Right atrium auricular region (tissue), 2 donors: ENCODE measurements at regions not wholly inside any gene's neighbourhood (a gene's known extent, or its start where the extent isn't known, plus 50 kb on each side); places are given as distances from the start of the nearest gene placed in this dataset.

ENCODE experiments used
- DNase-seq: peaks from one replicate; pipeline ENCODE4 v3.0.0-alpha.2; 2019; ENCODE audit warnings: low spot score
- H3K27ac ChIP-seq, 2 donors: fragments of 200-600 bp; sonication (generic); 1 replicate in 1 of 2; 2 replicates in 1 of 2; pipeline ENCODE4 v1.5.1; 2016 to 2019
- H3K27me3 ChIP-seq, 2 donors: fragments of 200-600 bp; sonication (generic); one replicate each; pipeline versions ENCODE4 v1.5.1 to v1.6.0; 2017 to 2019
- H3K36me3 ChIP-seq: fragments of 200-600 bp; sonication (generic); one replicate; pipeline ENCODE4 v1.5.1; 2016
- H3K4me1 ChIP-seq, 2 donors: fragments of 200-600 bp; sonication (generic); one replicate each; pipeline versions ENCODE4 v1.5.1 to v1.6.0; 2017 to 2019
- H3K4me3 ChIP-seq, 2 donors: fragments of 200-600 bp; sonication (generic); 1 replicate in 1 of 2; 2 replicates in 1 of 2; pipeline ENCODE4 v1.5.1; 2017 to 2019; ENCODE audit warnings: mild to moderate bottlenecking in 1 of 2, moderate library complexity in 1 of 2
- H3K9me3 ChIP-seq, 2 donors: fragments of 200-600 bp; sonication (generic); one replicate each; pipeline ENCODE4 v1.5.1; 2019
- TF ChIP-seq, protein P1 (sequence below), 2 donors: fragments of 200-600 bp; sonication (generic); IDR thresholded peaks; one replicate each; pipeline ENCODE4 v1.5.1; 2019; ENCODE audit warnings: antibody characterized with exemption in 2 of 2

DNA sequence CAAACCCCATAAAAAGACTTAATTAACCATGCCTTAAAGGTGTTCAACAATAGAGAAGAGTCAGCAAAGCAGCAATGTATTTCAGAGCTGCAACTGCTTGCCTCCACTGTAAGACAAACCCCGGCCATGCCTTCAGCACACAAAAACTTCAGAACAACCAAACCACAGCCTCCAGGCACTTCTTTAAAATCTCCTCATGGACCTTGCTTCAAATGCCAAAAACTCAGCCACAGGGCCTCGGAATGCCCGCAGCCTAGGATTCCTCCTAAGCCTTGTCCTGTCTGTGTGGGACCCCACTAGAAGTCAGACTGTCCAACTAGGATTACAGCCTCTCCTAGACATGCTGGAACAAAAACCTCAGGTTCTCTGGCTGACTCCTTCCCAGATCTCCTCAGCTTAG is 208.1 kb upstream of the DUSP10 start:
- Histone ChIP-seq H3K27ac (no peak overlapping the region), H3K4me3 (no peak overlapping the region), H3K4me1 (no peaks in the 10 kb centered on the region), H3K9me3 (no peaks in the 10 kb centered on the region), H3K36me3 (no peaks in the 10 kb centered on the region), H3K27me3 (no peaks in the 10 kb centered on the region)
- DNase-seq = no peak
- TF ChIP-seq, protein P1, sequence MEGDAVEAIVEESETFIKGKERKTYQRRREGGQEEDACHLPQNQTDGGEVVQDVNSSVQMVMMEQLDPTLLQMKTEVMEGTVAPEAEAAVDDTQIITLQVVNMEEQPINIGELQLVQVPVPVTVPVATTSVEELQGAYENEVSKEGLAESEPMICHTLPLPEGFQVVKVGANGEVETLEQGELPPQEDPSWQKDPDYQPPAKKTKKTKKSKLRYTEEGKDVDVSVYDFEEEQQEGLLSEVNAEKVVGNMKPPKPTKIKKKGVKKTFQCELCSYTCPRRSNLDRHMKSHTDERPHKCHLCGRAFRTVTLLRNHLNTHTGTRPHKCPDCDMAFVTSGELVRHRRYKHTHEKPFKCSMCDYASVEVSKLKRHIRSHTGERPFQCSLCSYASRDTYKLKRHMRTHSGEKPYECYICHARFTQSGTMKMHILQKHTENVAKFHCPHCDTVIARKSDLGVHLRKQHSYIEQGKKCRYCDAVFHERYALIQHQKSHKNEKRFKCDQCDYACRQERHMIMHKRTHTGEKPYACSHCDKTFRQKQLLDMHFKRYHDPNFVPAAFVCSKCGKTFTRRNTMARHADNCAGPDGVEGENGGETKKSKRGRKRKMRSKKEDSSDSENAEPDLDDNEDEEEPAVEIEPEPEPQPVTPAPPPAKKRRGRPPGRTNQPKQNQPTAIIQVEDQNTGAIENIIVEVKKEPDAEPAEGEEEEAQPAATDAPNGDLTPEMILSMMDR (IDR thresholded peaks at IDR 0.05) = no peak

DNA sequence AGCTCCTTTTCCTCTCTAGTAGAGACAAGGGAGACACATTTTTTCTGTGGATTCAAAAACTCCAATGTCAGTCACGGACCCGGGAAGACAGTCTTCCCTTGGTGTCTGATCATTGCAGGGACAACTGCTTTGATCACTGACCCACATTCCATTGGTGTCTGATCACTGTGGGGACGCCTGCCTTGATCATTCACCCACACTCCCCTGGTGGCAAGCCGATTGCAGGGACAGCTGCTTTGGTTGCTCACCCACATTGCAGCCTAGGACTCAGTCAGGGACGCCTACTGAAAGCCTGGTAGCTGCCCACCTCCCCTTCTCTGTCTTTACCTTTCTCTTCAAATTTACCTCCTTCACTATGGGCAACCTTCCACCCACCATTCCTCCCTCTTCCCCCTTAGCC is 206.6 kb upstream of the DUSP10 start:
- no peak for DNase-seq
- Histone ChIP-seq H3K27ac (no peak overlapping the region), H3K36me3 (no peaks in the 10 kb centered on the region), H3K4me3 (no peak overlapping the region), H3K9me3 (no peaks in the 10 kb centered on the region), H3K27me3 (no peaks in the 10 kb centered on the region), H3K4me1 (no peaks in the 10 kb centered on the region)
- TF ChIP-seq, protein P1 (IDR thresholded peaks at IDR 0.05) = no peak

DNA sequence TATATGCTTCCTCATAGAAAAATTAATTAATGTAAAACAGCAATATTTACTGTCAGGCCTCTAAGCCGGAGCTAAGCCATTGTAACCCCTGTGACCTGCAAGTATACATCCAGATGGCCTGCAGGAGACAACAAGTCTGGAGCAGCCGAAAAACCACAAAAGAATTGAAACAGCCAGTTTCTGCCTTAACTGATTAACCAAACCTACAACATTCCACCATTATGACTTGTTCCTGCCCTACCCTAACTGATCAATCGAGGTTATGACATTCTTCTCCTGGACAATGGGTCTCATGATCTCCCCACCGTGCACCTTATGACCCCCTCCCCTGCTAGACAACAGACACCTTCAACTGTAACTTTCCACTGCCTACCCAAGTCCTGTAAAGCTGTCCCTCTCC is 205.8 kb upstream of the DUSP10 start:
- Histone ChIP-seq H3K27ac (no peak overlapping the region), H3K4me1 (no peaks in the 10 kb centered on the region), H3K9me3 (no peaks in the 10 kb centered on the region), H3K4me3 (no peak overlapping the region), H3K27me3 (no peaks in the 10 kb centered on the region), H3K36me3 (no peaks in the 10 kb centered on the region)
- TF ChIP-seq, protein P1 (IDR thresholded peaks at IDR 0.05) = no peak
- no peak for DNase-seq

DNA sequence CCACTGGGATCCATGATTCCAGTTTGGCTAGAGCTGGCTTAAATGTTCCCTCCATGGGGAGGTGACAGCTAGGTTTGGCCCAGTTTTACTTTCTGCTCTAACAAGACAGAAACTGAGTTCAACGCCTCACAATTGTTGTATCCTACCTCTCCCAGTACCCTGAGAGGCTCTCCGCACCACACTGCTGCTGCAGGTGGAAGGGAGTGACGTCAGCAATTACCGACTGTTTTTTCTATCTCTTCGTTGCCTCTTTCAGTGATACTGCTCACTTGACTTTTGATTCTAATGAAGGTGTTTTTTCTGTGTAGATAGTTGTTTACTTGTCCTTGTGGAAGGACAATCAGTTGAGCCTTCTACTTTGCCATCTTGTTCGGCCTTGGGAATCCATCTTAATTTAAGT is 204.9 kb upstream of the DUSP10 start:
- Histone ChIP-seq H3K9me3 (no peaks in the 10 kb centered on the region), H3K4me1 (no peaks in the 10 kb centered on the region), H3K27ac (no peak overlapping the region), H3K4me3 (no peak overlapping the region), H3K36me3 (no peaks in the 10 kb centered on the region), H3K27me3 (no peaks in the 10 kb centered on the region)
- DNase-seq = no peak
- TF ChIP-seq, protein P1 (IDR thresholded peaks at IDR 0.05) = no peak

DNA sequence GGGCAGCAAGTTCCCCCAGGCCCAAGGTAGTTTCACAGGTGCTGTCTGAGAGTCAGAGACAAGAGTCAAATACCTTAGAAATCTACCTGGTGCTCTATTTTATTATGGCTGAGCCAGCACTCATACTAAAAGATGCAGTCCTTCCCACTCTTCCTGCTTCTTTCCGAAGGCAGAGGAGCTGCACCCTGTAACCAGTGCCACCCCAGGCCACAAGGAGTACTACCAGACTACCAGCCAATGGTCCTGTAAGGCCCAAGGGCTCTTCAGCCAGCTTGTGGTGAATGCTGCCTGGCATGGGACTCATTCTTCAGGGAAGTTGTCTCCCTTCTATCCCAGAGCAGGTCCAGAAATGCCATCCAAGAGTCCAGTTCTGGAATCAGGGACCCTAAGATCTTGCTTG is 203.8 kb upstream of the DUSP10 start:
- Histone ChIP-seq H3K4me1 (no peaks in the 10 kb centered on the region), H3K4me3 (no peak overlapping the region), H3K27ac (no peak overlapping the region), H3K27me3 (no peaks in the 10 kb centered on the region), H3K36me3 (no peaks in the 10 kb centered on the region), H3K9me3 (no peaks in the 10 kb centered on the region)
- TF ChIP-seq, protein P1 (IDR thresholded peaks at IDR 0.05) = no peak
- DNase-seq = no peak

DNA sequence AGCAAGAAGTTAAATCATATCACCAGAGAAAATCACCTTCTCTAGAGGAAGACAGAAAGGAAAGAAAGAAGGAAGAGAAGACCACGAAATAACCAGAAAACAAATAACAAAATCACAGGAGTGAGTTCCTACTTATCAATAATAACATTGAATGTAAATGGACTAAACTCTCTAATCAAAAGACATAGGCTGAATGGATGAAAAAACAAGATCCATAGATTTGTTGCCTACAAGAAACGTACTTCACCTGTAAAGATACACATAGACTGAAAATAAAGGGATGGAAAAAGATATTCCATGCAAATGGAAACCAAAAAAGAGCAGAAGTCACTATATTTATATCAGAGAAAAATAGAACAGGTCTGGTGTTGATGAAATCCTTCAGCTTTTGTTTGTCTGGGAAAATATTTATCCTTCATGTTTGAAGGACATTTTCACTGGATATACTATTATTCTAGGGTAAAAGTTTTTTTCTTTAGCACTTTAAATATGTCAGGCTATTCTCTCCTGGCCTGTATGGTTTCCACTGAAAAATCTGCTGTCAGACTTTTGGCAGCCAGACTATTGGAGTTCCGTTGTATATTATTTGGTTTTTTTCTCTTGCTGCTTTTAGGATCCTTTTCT is 202.5 kb upstream of the DUSP10 start:
- Histone ChIP-seq H3K4me1 (no peaks in the 10 kb centered on the region), H3K27ac (no peak overlapping the region)
- DNase-seq = no peak

More for the DNA sequence above, 202.5 kb upstream of the DUSP10 start:
- no peak overlapping the region for H3K4me3 ChIP-seq
- no peaks in the 10 kb centered on the region for H3K9me3 ChIP-seq
- TF ChIP-seq, protein P1 (IDR thresholded peaks at IDR 0.05) = no peak
- H3K27me3 ChIP-seq = no peaks in the 10 kb centered on the region
- no peaks in the 10 kb centered on the region for H3K36me3 ChIP-seq
